GM12891 (cell line): ENCODE measurements at regions not wholly inside any gene's neighbourhood (a gene's known extent, or its start where the extent isn't known, plus 50 kb on each side); places are given as distances from the start of the nearest gene placed in this dataset.

Experiments used
- PAX5 ChIP-seq: IDR thresholded peaks from 2 replicates; pipeline ENCODE4 v1.6.1; 2011; ENCODE audit warnings: low read length, moderate library complexity, mild to moderate bottlenecking; ENCODE audit not compliant: insufficient read depth, severe bottlenecking
- POLR2A ChIP-seq: IDR thresholded peaks from 2 replicates; pipeline ENCODE4 v1.6.1; 2011; ENCODE audit warnings: low read depth, low read length, control low read depth
- POLR2AphosphoS5 ChIP-seq: IDR thresholded peaks from 2 replicates; pipeline ENCODE4 v1.6.1; 2011; ENCODE audit warnings: low read depth, low read length, control low read depth
- POU2F2 ChIP-seq: IDR thresholded peaks from 2 replicates; pipeline ENCODE4 v1.6.1; 2011; ENCODE audit warnings: low read depth, mild to moderate bottlenecking, control low read depth, low read length, moderate library complexity
- SPI1 ChIP-seq: IDR thresholded peaks from 2 replicates; pipeline ENCODE4 v1.6.1; 2011; ENCODE audit warnings: low read depth, low read length, control low read depth
- TAF1 ChIP-seq: IDR thresholded peaks from 2 replicates; pipeline ENCODE4 v1.6.1; 2011; ENCODE audit warnings: low read depth, low read length, control low read depth

DNA sequence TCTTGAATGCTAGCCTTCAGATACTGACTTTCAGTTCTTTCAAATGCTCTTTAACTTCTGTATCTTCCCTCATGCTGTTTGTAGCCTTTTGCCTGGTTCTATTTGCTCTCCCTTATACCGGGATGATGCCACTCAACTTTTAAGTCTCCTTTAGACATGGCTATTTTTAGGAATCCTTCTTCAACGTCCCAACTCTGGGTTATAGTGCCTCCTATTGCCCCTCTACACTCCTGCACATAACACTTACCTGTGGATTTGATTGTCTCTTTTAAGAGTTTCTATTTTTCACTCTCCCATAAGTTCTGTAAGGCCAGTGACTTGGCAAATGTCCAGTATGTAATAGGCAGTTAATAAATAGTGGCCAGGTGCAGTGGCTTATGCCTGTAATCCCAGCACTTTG lies 343.0 kb downstream of the KLF5 start:
- TF ChIP-seq POLR2A (no peak), POLR2AphosphoS5 (no peak), SPI1 (no peak), TAF1 (no peak), PAX5 (no peak), POU2F2 (no peak)
